NCI-H82 treated with DMSO at 0.1 percent for 48 hours (cell line): ENCODE measurements at regions not wholly inside any gene's neighbourhood (a gene's known extent, or its start where the extent isn't known, plus 50 kb on each side); places are given as distances from the start of the nearest gene placed in this dataset.

Experiments
- DNase-seq: peaks from one replicate; lab custom pipeline; 2025; ENCODE audit not compliant: unreplicated experiment; lab: John Stamatoyannopoulos, UW

DNA sequence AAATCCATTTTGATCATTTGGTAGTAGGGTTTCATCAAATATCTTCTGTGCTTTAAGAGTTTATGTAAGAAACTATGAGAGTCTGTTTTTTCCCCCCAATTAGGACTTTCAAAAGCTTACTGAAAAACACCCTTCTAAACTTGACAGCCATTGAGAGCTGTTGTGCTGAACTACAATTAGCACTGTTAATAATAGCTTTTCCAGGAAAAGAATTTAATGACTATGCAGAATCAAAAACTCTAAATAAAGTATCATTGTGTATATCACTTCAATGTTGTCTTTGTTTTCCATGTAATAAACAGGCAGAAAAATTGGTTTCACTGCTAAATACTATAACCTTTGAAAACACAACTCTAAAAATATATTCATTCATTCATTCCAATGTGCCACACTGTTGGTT, 121.4 kb upstream of the PDE5A start:
- no peak for DNase-seq

- DNase-seq = no peak
These were observed 120.2 kb upstream of the PDE5A start for GRCh38 chr4:119748853-119749252.

DNA sequence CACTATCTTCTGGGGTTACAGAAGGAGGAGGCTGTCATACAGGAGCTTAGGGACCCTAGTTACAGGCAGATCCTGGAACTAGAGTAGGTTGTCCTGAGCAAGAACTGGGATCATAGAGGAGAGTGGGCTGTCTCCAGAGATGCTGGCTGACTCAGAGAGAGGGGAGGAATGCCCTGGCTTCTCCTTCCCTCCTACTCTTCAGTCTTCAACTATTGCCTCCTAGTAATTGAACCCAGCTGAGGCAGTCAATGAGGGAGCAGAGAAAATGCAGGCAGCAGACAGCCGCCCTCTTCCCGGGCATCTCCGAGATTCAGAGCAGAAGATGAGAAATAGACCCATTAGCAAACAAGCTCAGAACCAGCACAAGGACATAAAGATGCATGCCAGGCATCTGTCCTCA, 118.3 kb upstream of the PDE5A start:
- no peak for DNase-seq

GRCh38 chr4:119745351-119745750, 116.7 kb upstream of the PDE5A start:
- DNase-seq = no peak

- no peak for DNase-seq
These were observed 116.0 kb upstream of the PDE5A start for GRCh38 chr4:119744580-119744979.

DNA sequence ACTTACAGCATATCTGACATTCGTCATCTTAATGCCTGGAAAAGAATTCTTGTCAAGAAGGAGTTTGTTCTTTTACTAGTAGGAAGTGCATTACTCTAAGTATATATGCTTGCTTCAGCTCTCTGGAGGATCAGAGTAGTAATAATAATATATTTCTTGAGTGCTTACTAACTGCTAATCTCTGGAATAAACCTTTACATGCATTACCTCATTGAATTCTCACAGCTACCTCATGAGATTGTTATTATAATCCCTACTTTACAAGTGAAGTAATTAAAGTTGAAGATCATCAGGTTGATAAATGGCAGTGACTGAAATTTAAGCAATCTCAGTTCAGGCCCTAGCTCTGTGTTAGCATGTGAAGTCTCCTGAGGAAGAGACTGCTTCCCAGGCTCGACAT, 115.0 kb upstream of the PDE5A start:
- no peak for DNase-seq

DNA sequence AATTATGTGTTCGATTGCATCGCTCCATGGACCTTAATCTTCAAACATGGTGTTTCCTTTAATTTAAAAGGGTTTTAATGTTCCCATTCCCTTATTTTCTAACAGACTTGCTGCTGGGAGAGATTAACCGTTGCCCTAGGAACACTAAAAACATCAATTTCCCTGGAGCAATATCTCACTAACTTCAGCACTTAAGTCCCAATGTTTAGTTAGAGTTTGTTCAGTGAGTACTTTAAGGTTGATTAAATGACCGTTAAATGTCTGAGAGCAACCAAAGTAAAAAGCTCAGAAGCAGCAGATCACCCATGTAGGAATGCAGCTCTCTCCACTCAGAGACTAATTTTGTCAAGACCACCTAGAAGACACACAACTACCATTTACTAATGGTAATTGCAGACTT, 111.2 kb upstream of the PDE5A start:
- no peak for DNase-seq

GRCh38 chr4:119738901-119739300, 110.3 kb upstream of the PDE5A start:
- no peak for DNase-seq

GRCh38 chr4:119736559-119736958, 108.0 kb upstream of the PDE5A start:
- DNase-seq = no peak

DNA sequence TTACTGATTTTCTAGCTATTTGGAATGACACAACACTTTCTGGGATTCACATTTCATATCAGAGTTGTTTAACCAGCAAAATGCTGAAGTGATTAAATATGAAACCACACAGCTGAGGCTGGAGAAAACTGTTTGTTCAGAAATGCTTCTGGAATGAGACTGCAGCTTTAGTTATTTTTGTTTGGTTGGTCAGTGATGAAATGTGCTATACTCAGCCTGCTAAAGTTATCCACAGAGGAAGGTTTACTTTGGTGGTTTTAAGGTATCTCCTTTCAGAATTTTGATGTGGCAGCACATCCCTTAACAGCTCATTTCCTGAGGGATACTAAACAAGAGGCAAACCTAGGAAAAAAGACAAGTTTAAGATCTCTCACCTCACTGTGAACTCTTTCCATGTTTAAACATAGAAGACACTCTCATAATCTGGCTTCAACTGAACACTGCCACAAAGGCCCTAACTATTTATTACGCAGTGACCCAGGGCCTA, 106.6 kb upstream of the PDE5A start:
- DNase-seq = no peak

GRCh38 chr4:119733431-119733830, 104.8 kb upstream of the PDE5A start:
- DNase-seq = no peak

GRCh38 chr4:119731778-119732177, 103.2 kb upstream of the PDE5A start:
- DNase-seq = no peak

GRCh38 chr4:119731146-119731742, 102.6 kb upstream of the PDE5A start:
- no peak for DNase-seq

DNA sequence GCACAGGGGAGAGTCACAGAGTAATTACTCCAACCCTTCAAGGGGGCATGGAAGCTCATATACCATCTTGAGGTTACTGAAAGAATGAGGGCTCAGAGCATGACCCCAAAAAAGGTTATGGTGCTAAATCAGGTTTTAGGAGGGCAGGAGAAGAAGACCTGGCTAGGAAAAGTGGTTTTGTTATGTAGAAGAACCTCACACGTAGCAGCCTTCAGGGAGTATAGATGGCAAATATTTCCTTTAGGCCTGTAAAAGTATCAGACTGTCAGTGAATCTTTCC, 102.0 kb upstream of the PDE5A start:
- no peak for DNase-seq

DNA sequence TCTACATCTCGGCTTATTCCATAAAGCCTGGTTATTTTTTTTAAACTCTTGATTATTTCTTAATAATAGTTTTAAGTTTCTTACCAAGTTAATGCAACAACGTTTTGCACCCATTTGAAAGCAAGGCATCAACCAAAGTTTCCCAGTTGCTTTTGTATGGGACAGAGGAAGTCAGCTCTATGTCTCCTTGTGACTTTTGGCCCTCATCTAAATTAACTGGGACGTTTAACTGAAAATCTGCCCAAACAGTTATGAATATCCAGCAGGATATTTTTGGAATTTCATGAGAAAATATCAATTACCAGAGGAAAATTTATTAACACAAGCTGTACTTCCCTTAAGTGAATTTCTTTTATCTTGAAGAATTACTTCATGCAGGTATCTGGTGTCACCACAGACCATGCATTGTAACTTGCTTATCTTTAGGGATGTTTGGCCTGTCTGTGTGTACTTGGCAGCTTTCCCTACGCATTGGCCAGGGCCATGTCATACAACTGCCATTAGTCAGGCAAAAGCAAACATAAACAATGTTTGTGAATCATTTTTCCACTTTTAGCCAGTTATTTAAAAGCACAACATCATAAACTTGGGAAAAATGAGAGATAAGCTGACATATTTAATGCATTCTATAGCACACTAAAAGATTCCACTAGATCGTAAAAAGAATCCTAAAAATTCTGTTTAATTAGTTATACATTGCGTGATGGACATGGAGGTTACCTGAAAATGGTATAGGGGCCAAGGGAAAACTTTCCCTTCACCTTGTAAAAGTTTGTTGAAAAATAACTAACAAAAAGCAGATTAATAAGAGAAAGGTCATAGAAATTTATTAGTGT, 101.4 kb upstream of the PDE5A start:
- DNase-seq = no peak

DNA sequence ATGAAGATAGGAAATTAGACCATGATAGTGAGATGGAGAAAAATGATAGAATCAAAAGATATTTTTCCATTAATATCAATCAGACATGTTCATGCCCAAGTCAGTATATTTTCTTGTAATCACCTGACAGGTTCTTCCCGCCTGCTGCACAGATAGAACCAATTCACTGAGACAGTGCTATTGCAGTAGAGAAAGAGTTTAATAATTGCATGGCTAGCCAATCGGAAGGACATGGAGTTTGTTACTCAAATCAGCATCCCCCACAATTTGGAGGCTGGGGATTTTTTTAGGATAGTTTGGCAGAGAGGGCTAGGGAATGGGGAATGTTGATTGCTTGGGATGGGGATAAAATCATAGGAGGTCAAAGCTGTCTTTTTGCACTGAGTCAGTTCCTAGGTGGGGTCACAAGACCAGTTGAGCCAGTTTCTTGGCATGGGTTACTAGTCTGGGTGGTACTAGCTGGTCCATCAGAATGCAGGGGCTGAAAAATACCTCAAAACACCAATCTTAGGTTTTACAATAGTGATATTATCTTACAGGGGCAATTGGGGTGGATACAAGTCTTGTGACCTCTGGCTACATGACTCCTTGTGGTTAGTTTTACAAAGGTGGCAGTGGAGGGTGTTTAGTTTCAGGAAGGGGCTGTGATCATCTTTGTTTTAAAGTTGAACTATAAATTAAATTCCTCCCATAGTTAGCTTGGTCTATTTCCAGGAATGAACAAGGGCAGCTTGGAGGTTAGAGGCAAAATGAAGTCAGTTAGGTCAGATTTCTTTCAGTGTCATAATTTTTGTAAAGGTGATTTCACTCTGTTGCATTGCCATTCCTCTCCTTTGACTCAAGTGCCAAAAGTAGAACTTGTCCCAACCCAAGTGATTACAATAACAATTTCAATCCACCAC, 100.3 kb upstream of the PDE5A start:
- DNase-seq = no peak

- no peak for DNase-seq
These were observed 99.6 kb upstream of the PDE5A start for GRCh38 chr4:119728185-119728584.

- no peak for DNase-seq
These were observed 97.9 kb upstream of the PDE5A start for GRCh38 chr4:119726505-119726904.

- DNase-seq = no peak
These were observed 97.2 kb upstream of the PDE5A start for GRCh38 chr4:119725688-119726330.

DNA sequence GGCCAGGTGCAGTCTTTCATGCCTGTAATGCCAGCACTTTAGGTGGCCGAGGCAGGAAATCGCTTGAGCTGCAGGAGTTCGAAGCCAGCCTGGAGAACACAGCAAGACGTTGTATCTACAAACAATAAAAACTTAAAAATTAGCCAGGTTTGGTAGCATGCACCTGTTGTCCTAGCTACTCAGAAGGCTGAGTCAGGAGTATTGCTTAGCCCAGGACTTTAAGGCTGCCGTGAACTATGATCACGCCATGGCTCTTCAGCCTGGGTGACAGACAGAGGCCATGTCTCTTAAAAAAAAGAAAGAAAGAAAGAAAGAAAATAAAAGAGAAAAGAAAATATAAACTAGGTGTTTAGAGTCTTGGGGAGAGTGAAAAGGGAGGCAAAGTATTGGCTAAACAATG, 96.4 kb upstream of the PDE5A start:
- DNase-seq = no peak

- DNase-seq = no peak
These were observed 94.1 kb upstream of the PDE5A start for GRCh38 chr4:119722670-119723069.
